Stimulated activated naive CD8-positive, alpha-beta T cell treated with anti-CD3 and anti-CD28 coated beads, Interleukin-15, Interleukin-2, amounts not matched to agents 100 ng/mL and 50 ng/mL, for 24 hours (primary cell): ENCODE measurements at regions not wholly inside any gene's neighbourhood (a gene's known extent, or its start where the extent isn't known, plus 50 kb on each side); places are given as distances from the start of the nearest gene placed in this dataset.

Source experiments
- H3K27ac Mint-ChIP-seq: one replicate; pipeline ENCODE4 v1.8.0; 2021; ENCODE audit warnings: mild to moderate bottlenecking, mixed read lengths
- H3K27me3 Mint-ChIP-seq: one replicate; pipeline ENCODE4 v1.8.0; 2021; ENCODE audit warnings: mixed read lengths
- H3K36me3 Mint-ChIP-seq: one replicate; pipeline ENCODE4 v1.8.0; 2021; ENCODE audit warnings: low read depth, mixed read lengths
- H3K4me1 Mint-ChIP-seq: one replicate; pipeline ENCODE4 v1.8.0; 2021; ENCODE audit warnings: low read depth, mixed read lengths
- H3K4me3 Mint-ChIP-seq: one replicate; pipeline ENCODE4 v1.8.0; 2021; ENCODE audit warnings: mild to moderate bottlenecking, mixed read lengths
- H3K9me3 Mint-ChIP-seq: one replicate; pipeline ENCODE4 v1.8.0; 2021; ENCODE audit warnings: mixed read lengths

- H3K4me1 Mint-ChIP-seq, result peaks cover 29% of the 10 kb centered on the region
- H3K36me3 Mint-ChIP-seq, result no peaks in the 10 kb centered on the region
- H3K9me3 Mint-ChIP-seq, result no peaks in the 10 kb centered on the region
- no peak overlapping the region for H3K4me3 Mint-ChIP-seq
- H3K27me3 Mint-ChIP-seq, result peaks cover 24% of the 10 kb centered on the region
- no peak overlapping the region for H3K27ac Mint-ChIP-seq
Observed at GRCh38 chr15:69625328-69625727, 172.7 kb downstream of the RPLP1 start.

- H3K27me3 Mint-ChIP-seq, result peaks cover 30% of the 10 kb centered on the region
- peaks cover 32% of the 10 kb centered on the region for H3K4me1 Mint-ChIP-seq
- H3K27ac Mint-ChIP-seq, result no peak overlapping the region
- H3K36me3 Mint-ChIP-seq, result no peaks in the 10 kb centered on the region
- H3K4me3 Mint-ChIP-seq, result no peak overlapping the region
- no peaks in the 10 kb centered on the region for H3K9me3 Mint-ChIP-seq
Observed at GRCh38 chr15:69626095-69627066, 173.8 kb downstream of the RPLP1 start.

- no peaks in the 10 kb centered on the region for H3K36me3 Mint-ChIP-seq
- H3K9me3 Mint-ChIP-seq, result no peaks in the 10 kb centered on the region
- H3K4me3 Mint-ChIP-seq, result no peak overlapping the region
- peaks cover 32% of the 10 kb centered on the region for H3K4me1 Mint-ChIP-seq
- no peak overlapping the region for H3K27ac Mint-ChIP-seq
- peaks cover 35% of the 10 kb centered on the region for H3K27me3 Mint-ChIP-seq
Observed at GRCh38 chr15:69627548-69628158, 175.0 kb downstream of the RPLP1 start.

- Mint-ChIP-seq H3K9me3 (no peaks in the 10 kb centered on the region), H3K27ac (no peak overlapping the region), H3K36me3 (no peaks in the 10 kb centered on the region), H3K27me3 (peaks cover 40% of the 10 kb centered on the region), H3K4me3 (no peak overlapping the region), H3K4me1 (peaks cover 36% of the 10 kb centered on the region)
Observed at GRCh38 chr15:69628256-69629093, 175.9 kb downstream of the RPLP1 start.

- Mint-ChIP-seq H3K27ac (no peak overlapping the region), H3K27me3 (peaks cover 43% of the 10 kb centered on the region), H3K36me3 (no peaks in the 10 kb centered on the region), H3K4me3 (no peak overlapping the region), H3K4me1 (peaks cover 27% of the 10 kb centered on the region), H3K9me3 (no peaks in the 10 kb centered on the region)
Observed at GRCh38 chr15:69629631-69630161, 177.1 kb downstream of the RPLP1 start.

- Mint-ChIP-seq H3K27me3 (peaks cover 36% of the 10 kb centered on the region), H3K9me3 (no peaks in the 10 kb centered on the region), H3K27ac (no peak overlapping the region), H3K36me3 (no peaks in the 10 kb centered on the region), H3K4me3 (no peak overlapping the region), H3K4me1 (peaks cover 26% of the 10 kb centered on the region)
Observed at GRCh38 chr15:69631005-69631404, 178.4 kb downstream of the RPLP1 start.

- Mint-ChIP-seq H3K27ac (no peak overlapping the region), H3K4me3 (no peak overlapping the region), H3K4me1 (peaks cover 26% of the 10 kb centered on the region), H3K27me3 (peaks cover 37% of the 10 kb centered on the region), H3K36me3 (no peaks in the 10 kb centered on the region), H3K9me3 (peaks cover 3% of the 10 kb centered on the region)
Observed at GRCh38 chr15:69631978-69632377, 179.4 kb downstream of the RPLP1 start.

- Mint-ChIP-seq H3K27ac (no peak overlapping the region), H3K9me3 (peaks cover 3% of the 10 kb centered on the region), H3K27me3 (peaks cover 37% of the 10 kb centered on the region), H3K4me1 (peaks cover 14% of the 10 kb centered on the region), H3K4me3 (no peak overlapping the region), H3K36me3 (no peaks in the 10 kb centered on the region)
Observed at GRCh38 chr15:69634860-69635259, 182.2 kb downstream of the RPLP1 start.

GRCh38 chr15:69636169-69636915, 183.7 kb downstream of the RPLP1 start:
- Mint-ChIP-seq H3K9me3 (peaks cover 12% of the 10 kb centered on the region), H3K36me3 (no peaks in the 10 kb centered on the region), H3K4me3 (no peak overlapping the region), H3K27ac (no peak overlapping the region), H3K27me3 (peaks cover 26% of the 10 kb centered on the region), H3K4me1 (peaks cover 6% of the 10 kb centered on the region)

GRCh38 chr15:69637818-69638217, 185.2 kb downstream of the RPLP1 start:
- Mint-ChIP-seq H3K4me3 (no peak overlapping the region), H3K4me1 (peaks cover 6% of the 10 kb centered on the region), H3K36me3 (no peaks in the 10 kb centered on the region), H3K9me3 (peaks cover 18% of the 10 kb centered on the region), H3K27me3 (peaks cover 20% of the 10 kb centered on the region), H3K27ac (no peak overlapping the region)

GRCh38 chr15:69643476-69643875, 190.9 kb downstream of the RPLP1 start:
- no peaks in the 10 kb centered on the region for H3K4me1 Mint-ChIP-seq
- no peaks in the 10 kb centered on the region for H3K27me3 Mint-ChIP-seq
- H3K27ac Mint-ChIP-seq, result no peak overlapping the region
- H3K9me3 Mint-ChIP-seq, result peaks cover 15% of the 10 kb centered on the region
- H3K36me3 Mint-ChIP-seq, result no peaks in the 10 kb centered on the region
- no peak overlapping the region for H3K4me3 Mint-ChIP-seq

GRCh38 chr15:69643971-69644370, 191.4 kb downstream of the RPLP1 start:
- Mint-ChIP-seq H3K4me1 (no peaks in the 10 kb centered on the region), H3K4me3 (no peak overlapping the region), H3K9me3 (peaks cover 15% of the 10 kb centered on the region), H3K27ac (no peak overlapping the region), H3K36me3 (no peaks in the 10 kb centered on the region), H3K27me3 (no peaks in the 10 kb centered on the region)

GRCh38 chr15:69644876-69645275, 192.3 kb downstream of the RPLP1 start:
- Mint-ChIP-seq H3K27me3 (peaks cover 4% of the 10 kb centered on the region), H3K4me1 (no peaks in the 10 kb centered on the region), H3K36me3 (no peaks in the 10 kb centered on the region), H3K9me3 (peaks cover 15% of the 10 kb centered on the region), H3K4me3 (no peak overlapping the region), H3K27ac (no peak overlapping the region)

- Mint-ChIP-seq H3K4me3 (no peak overlapping the region), H3K27ac (no peak overlapping the region), H3K4me1 (no peaks in the 10 kb centered on the region), H3K36me3 (no peaks in the 10 kb centered on the region), H3K27me3 (peaks cover 15% of the 10 kb centered on the region), H3K9me3 (no peaks in the 10 kb centered on the region)
Observed at GRCh38 chr15:69647142-69647513, 194.5 kb downstream of the RPLP1 start.
